HG02852 (cell line): ENCODE measurements at regions not wholly inside any gene's neighbourhood (a gene's known extent, or its start where the extent isn't known, plus 50 kb on each side); places are given as distances from the start of the nearest gene placed in this dataset.
"Not testable (repeated sequence)": the region's sequence is repeated elsewhere in the genome, so short reads cannot be mapped to it uniquely, and the experiment has no call there.

Experiments
- ATAC-seq: cut with Tn5 transposase; IDR thresholded peaks from one replicate; pipeline ENCODE4 v1.9.1; 2021; ENCODE audit warnings: mild to moderate bottlenecking, moderate library complexity; ENCODE audit not compliant: unreplicated experiment

DNA sequence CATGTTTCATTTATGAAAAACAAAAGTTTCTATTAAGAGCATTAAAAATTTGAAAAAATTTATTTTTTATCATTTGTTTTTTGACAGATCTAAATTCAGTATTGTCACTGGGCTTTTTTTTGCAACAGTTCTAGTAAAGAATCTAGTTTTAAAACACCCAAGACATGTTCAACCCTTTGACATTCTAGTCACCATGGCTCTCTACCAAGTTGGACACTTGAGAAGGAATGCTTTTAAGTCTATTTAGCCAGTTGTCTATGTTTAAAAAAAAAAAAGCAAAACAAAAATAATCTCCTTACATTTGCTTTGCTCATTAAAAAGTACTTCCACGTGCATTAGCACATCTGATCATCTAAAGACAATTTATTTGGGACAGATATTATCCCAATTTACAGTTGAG lies 417.5 kb downstream of the RSL24D1 start:
- ATAC-seq: no peak

GRCh38 chr15:54776410-54776809 lies 420.3 kb downstream of the RSL24D1 start:
- ATAC-seq: no peak

- ATAC-seq: no peak
Measured at GRCh38 chr15:54772663-54773062, 424.1 kb downstream of the RSL24D1 start.

DNA sequence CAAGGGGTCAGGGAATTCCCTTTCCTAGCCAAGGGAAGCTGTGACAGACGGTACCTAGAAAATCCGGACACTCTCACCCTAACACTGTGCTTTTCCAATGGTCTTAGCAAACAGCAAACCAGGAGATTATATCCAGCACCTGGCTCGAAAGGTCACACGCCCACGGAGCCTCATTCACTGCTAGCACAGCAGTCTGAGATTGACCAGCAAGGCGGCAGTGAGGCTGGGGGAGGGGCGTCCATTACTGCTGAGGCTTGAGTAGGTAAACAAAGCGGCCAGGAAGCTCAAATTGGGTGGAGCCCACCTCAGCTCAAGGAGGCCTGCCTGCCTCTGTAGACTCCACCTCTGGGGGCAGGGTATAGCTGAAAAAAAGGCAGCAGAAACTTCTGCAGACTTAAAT lies 447.3 kb downstream of the RSL24D1 start:
- not testable (repeated sequence) for ATAC-seq

DNA sequence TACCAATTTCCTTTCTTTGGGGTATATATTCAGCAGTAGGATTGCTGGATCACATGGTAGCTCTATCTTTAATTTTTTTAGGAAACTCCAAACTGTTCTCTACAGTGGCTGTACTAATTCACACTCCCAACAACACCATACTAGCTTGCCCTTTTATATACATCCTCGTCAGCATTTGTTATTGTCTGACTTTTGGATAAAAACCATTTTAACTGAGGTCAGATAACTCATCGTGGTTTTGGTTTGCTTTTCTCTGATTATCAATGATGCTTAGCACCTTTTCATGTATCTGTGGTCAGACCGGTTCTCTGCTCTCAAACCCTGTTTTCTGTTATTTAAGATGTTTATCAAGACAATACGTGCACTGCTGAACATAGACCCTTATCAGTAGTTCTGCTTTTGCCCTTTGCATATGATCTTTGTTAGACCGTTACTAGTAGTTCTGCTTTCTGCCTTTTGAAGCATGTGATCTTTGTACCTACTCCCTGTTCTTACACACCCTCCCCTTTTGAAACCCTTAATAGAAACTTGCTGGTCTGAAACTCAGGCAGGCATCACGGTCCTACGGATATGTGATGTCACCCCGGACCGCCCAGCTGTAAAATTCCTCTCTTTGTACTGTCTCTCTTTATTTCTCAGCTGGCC lies 474.3 kb downstream of the RSL24D1 start:
- no peak for ATAC-seq

GRCh38 chr15:54719325-54719724 lies 477.4 kb downstream of the RSL24D1 start:
- no peak for ATAC-seq

DNA sequence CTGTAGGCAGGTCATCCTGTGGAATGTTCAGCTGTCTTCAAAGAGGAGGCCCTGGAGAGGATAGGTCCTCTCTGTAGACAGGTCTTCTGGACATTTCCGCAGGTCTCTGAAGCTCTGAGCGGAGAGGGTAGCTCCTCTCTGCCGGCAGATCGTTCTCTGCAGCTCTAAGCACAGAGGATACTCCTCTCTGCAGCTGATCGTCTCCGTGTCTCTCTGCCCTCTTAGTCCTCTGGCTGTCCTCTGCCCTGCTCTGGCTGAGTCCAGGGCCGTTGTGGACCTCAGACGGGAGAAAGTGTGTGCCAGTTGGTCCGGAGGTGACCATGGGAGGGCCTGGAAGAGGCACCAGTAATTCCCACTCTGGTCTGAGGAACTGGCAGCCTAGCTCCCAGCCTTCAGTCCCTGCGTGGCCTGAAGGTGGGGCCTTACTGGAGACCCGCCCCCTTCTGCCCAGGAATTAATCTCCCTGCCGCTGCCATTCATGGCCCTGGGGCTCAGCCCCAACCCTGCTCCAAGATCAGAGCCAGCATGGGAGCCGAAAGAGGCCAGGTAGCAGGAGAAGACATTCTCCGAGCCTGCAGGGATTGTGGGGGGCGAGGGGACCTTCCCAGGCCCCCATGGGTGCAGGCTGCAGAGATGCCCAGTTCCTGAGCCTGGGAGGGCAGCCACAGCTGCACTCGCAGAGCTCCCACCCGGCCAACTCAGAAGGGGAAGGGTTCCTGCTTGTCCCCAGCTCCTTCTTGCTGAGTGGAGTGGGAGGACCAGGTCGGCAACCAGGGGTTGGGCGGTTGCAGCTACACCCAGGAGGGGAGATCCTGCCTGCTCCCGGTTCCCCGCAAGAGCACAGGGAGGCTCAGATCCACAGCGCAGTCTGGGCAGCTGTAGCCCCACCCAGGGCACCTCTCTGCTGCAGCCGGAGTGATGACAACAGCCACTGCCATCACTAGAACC lies 488.7 kb downstream of the RSL24D1 start:
- no peak for ATAC-seq

- ATAC-seq: no peak
Measured at GRCh38 chr15:54687628-54688027, 509.1 kb downstream of the RSL24D1 start.
